ENCODE measurements at regions not wholly inside any gene's neighbourhood (a gene's known extent, or its start where the extent isn't known, plus 50 kb on each side); places are given as distances from the start of the nearest gene placed in this dataset.

GRCh38 chr9:11663913-11664312, 1029.3 kb upstream of the TYRP1 start:
- WGBS, 2 donors = 94 to 95% methylated on average over 1 of the region's 1 CpG
- H3K27me3 ChIP-seq (ENCODE audit: control insufficient read depth in 3 of 3, insufficient read depth in 3 of 3, low read length in 2 of 3) = no peaks in the 10 kb centered on the region
- no peak for TF ChIP-seq CTCF (IDR thresholded peaks at IDR 0.05; ENCODE audit: control extremely low read depth, extremely low read depth)
- no peak overlapping the region for H3K9ac ChIP-seq (ENCODE audit: insufficient read depth in 1 of 2, low read length in 2 of 2)
- no peak overlapping the region for H3K27ac ChIP-seq (ENCODE audit: low read depth in 1 of 2, low read length in 1 of 2)
- no peaks in the 10 kb centered on the region for H3K36me3 ChIP-seq (ENCODE audit: control insufficient read depth in 4 of 4, insufficient read depth in 4 of 4, low read length in 4 of 4)
- H3K4me3 ChIP-seq = no peak overlapping the region
- no peaks in the 10 kb centered on the region for H3K9me3 ChIP-seq (ENCODE audit: control insufficient read depth in 4 of 4, insufficient read depth in 3 of 4, low read length in 3 of 4)
- DNase-seq = no peak
- H3K4me1 ChIP-seq (ENCODE audit: control insufficient read depth in 5 of 5, insufficient read depth in 5 of 5, low read length in 5 of 5) = no peaks in the 10 kb centered on the region
- ATAC-seq (ENCODE audit: insufficient read depth, low FRiP score) = no peak

GRCh38 chr9:11676821-11677220, 1016.4 kb upstream of the TYRP1 start:
- no peak for DNase-seq
- no peak overlapping the region for H3K9ac ChIP-seq (ENCODE audit: insufficient read depth in 1 of 2, low read length in 2 of 2)
- no peak overlapping the region for H3K27ac ChIP-seq (ENCODE audit: low read depth in 1 of 2, low read length in 1 of 2)
- no peaks in the 10 kb centered on the region for H3K4me1 ChIP-seq (ENCODE audit: control insufficient read depth in 5 of 5, insufficient read depth in 5 of 5, low read length in 5 of 5)
- no peak overlapping the region for H3K4me3 ChIP-seq
- WGBS, 2 donors = 75 to 77% methylated on average over 2 of the region's 2 CpGs
- no peaks in the 10 kb centered on the region for H3K9me3 ChIP-seq (ENCODE audit: control insufficient read depth in 4 of 4, insufficient read depth in 3 of 4, low read length in 3 of 4)
- no peaks in the 10 kb centered on the region for H3K27me3 ChIP-seq (ENCODE audit: control insufficient read depth in 3 of 3, insufficient read depth in 3 of 3, low read length in 2 of 3)
- H3K36me3 ChIP-seq (ENCODE audit: control insufficient read depth in 4 of 4, insufficient read depth in 4 of 4, low read length in 4 of 4) = no peaks in the 10 kb centered on the region
- TF ChIP-seq CTCF (IDR thresholded peaks at IDR 0.05; ENCODE audit: control extremely low read depth, extremely low read depth) = no peak
- ATAC-seq (ENCODE audit: insufficient read depth, low FRiP score) = no peak

GRCh38 chr9:11686733-11687132, 1006.5 kb upstream of the TYRP1 start:
- Histone ChIP-seq H3K4me1 (ENCODE audit: control insufficient read depth in 5 of 5, insufficient read depth in 5 of 5, low read length in 5 of 5) (no peaks in the 10 kb centered on the region), H3K4me3 (no peak overlapping the region), H3K27ac (ENCODE audit: low read depth in 1 of 2, low read length in 1 of 2) (no peak overlapping the region), H3K27me3 (ENCODE audit: control insufficient read depth in 3 of 3, insufficient read depth in 3 of 3, low read length in 2 of 3) (no peaks in the 10 kb centered on the region), H3K9me3 (ENCODE audit: control insufficient read depth in 4 of 4, insufficient read depth in 3 of 4, low read length in 3 of 4) (no peaks in the 10 kb centered on the region), H3K36me3 (ENCODE audit: control insufficient read depth in 4 of 4, insufficient read depth in 4 of 4, low read length in 4 of 4) (no peaks in the 10 kb centered on the region), H3K9ac (ENCODE audit: insufficient read depth in 1 of 2, low read length in 2 of 2) (no peak overlapping the region)
- no peak for TF ChIP-seq CTCF (IDR thresholded peaks at IDR 0.05; ENCODE audit: control extremely low read depth, extremely low read depth)
- ATAC-seq (ENCODE audit: insufficient read depth, low FRiP score) = no peak
- no peak for DNase-seq

GRCh38 chr9:11697126-11697525, 996.1 kb upstream of the TYRP1 start:
- no peak for TF ChIP-seq CTCF (IDR thresholded peaks at IDR 0.05; ENCODE audit: control extremely low read depth, extremely low read depth)
- DNase-seq = no peak
- Histone ChIP-seq H3K4me3 (no peak overlapping the region), H3K36me3 (ENCODE audit: control insufficient read depth in 4 of 4, insufficient read depth in 4 of 4, low read length in 4 of 4) (no peaks in the 10 kb centered on the region), H3K27me3 (ENCODE audit: control insufficient read depth in 3 of 3, insufficient read depth in 3 of 3, low read length in 2 of 3) (no peaks in the 10 kb centered on the region), H3K27ac (ENCODE audit: low read depth in 1 of 2, low read length in 1 of 2) (no peak overlapping the region), H3K9me3 (ENCODE audit: control insufficient read depth in 4 of 4, insufficient read depth in 3 of 4, low read length in 3 of 4) (no peaks in the 10 kb centered on the region), H3K9ac (ENCODE audit: insufficient read depth in 1 of 2, low read length in 2 of 2) (no peak overlapping the region), H3K4me1 (ENCODE audit: control insufficient read depth in 5 of 5, insufficient read depth in 5 of 5, low read length in 5 of 5) (no peaks in the 10 kb centered on the region)
- ATAC-seq (ENCODE audit: insufficient read depth, low FRiP score) = no peak

Data from lung (tissue), 11 donors.